CD4-positive, alpha-beta T cell (primary cell): ENCODE measurements at regions not wholly inside any gene's neighbourhood (a gene's known extent, or its start where the extent isn't known, plus 50 kb on each side); places are given as distances from the start of the nearest gene placed in this dataset.

ENCODE experiments used
- ATAC-seq: fragments of 200-7000 bp; cut with Tn5 transposase; one replicate; pipeline ENCODE4 v1.10.0; 2022; ENCODE audit warnings: mild to moderate bottlenecking; ENCODE audit not compliant: poor library complexity
- CTCF ChIA-PET: fragments of 350-600 bp; sonication (Branson Sonifier 250); formaldehyde crosslinking; loops from one replicate; lab custom pipeline; 2021; ENCODE audit warnings: antibody characterized with exemption, inconsistent platforms; lab: Charles Lee
- POLR2A ChIA-PET: fragments of 350-600 bp; sonication (Branson Sonifier 250); formaldehyde crosslinking; loops from one replicate; lab custom pipeline; 2021; ENCODE audit warnings: antibody characterized with exemption, inconsistent platforms; lab: Charles Lee
- DNase-seq, 14 experiments: peaks; one replicate each; pipeline ENCODE4 v3.0.0-alpha.2; 2013 to 2020; ENCODE audit warnings: mixed read lengths in 2 of 14
- H3K27ac ChIP-seq, 2 donors: one replicate each; pipeline versions ENCODE4 v1.5.1 to v1.7.0; 2013; ENCODE audit warnings: low read length in 2 of 2, low read depth in 1 of 2, mild to moderate bottlenecking in 1 of 2
- H3K27me3 ChIP-seq, 2 experiments: 1 replicate in 1 of 2; 2 replicates in 1 of 2; pipeline versions ENCODE4 v1.6.1 to v1.7.0; 2013; ENCODE audit warnings: low read length in 2 of 2, control low read depth in 1 of 2, mild to moderate bottlenecking in 1 of 2, moderate library complexity in 1 of 2; ENCODE audit not compliant: insufficient read depth in 2 of 2, control insufficient read depth in 1 of 2
- H3K36me3 ChIP-seq: one replicate; pipeline ENCODE4 v1.6.1; 2013; ENCODE audit warnings: low read length, control low read depth; ENCODE audit not compliant: insufficient read depth
- H3K4me1 ChIP-seq: one replicate; pipeline ENCODE4 v1.6.1; 2013; ENCODE audit warnings: low read length, control low read depth; ENCODE audit not compliant: insufficient read depth
- H3K4me3 ChIP-seq: one replicate; pipeline ENCODE4 v1.5.1; 2013; ENCODE audit warnings: mild to moderate bottlenecking, low read length, moderate library complexity
- H3K9me3 ChIP-seq, 2 experiments: 1 replicate in 1 of 2; 2 replicates in 1 of 2; pipeline versions ENCODE4 v1.6.1 to v1.7.0; 2013; ENCODE audit warnings: low read length in 2 of 2, mild to moderate bottlenecking in 2 of 2, control low read depth in 1 of 2, moderate library complexity in 1 of 2; ENCODE audit not compliant: control insufficient read depth in 1 of 2, insufficient read depth in 1 of 2
- H3K27ac Mint-ChIP-seq: one replicate; pipeline ENCODE4 v1.8.0; 2020; ENCODE audit warnings: mixed read lengths
- H3K27me3 Mint-ChIP-seq: one replicate; pipeline ENCODE4 v1.8.0; 2021; ENCODE audit warnings: mixed read lengths
- H3K36me3 Mint-ChIP-seq: one replicate; pipeline ENCODE4 v1.8.0; 2021; ENCODE audit warnings: low read depth, mixed read lengths
- H3K4me1 Mint-ChIP-seq: one replicate; pipeline ENCODE4 v1.8.0; 2021; ENCODE audit warnings: low read depth, mixed read lengths
- H3K4me3 Mint-ChIP-seq: one replicate; pipeline ENCODE4 v1.8.0; 2020; ENCODE audit warnings: mild to moderate bottlenecking, mixed read lengths
- H3K9me3 Mint-ChIP-seq: one replicate; pipeline ENCODE4 v1.8.0; 2020; ENCODE audit warnings: mixed read lengths
- intact Hi-C, 2 experiments: fragments of 100-400 bp; cut with DNase I in 1 of 2; cut with micrococcal nuclease in 1 of 2; formaldehyde crosslinking; loops; one replicate each; pipeline versions ENCODE4 v1.15.1 to v1.9.0; 2023 to 2025; cut with DNase I, micrococcal nuclease
- TF ChIP-seq, protein P1 (sequence below): fragments of 200-600 bp; IDR thresholded peaks from one replicate; pipeline ENCODE4 v1.8.0; 2022; ENCODE audit warnings: antibody characterized with exemption, mild to moderate bottlenecking

- H3K36me3 ChIP-seq, result no peaks in the 10 kb centered on the region
- POLR2A ChIA-PET, result no interaction called here
- ATAC-seq (no peak), DNase-seq (no peak)
- peaks cover 3 to 10% of the 10 kb centered on the region in 2 experiments for H3K9me3 ChIP-seq
- intact Hi-C loops, result no loop called here
- no peak overlapping the region for H3K27ac ChIP-seq
- TF ChIP-seq, protein P1, sequence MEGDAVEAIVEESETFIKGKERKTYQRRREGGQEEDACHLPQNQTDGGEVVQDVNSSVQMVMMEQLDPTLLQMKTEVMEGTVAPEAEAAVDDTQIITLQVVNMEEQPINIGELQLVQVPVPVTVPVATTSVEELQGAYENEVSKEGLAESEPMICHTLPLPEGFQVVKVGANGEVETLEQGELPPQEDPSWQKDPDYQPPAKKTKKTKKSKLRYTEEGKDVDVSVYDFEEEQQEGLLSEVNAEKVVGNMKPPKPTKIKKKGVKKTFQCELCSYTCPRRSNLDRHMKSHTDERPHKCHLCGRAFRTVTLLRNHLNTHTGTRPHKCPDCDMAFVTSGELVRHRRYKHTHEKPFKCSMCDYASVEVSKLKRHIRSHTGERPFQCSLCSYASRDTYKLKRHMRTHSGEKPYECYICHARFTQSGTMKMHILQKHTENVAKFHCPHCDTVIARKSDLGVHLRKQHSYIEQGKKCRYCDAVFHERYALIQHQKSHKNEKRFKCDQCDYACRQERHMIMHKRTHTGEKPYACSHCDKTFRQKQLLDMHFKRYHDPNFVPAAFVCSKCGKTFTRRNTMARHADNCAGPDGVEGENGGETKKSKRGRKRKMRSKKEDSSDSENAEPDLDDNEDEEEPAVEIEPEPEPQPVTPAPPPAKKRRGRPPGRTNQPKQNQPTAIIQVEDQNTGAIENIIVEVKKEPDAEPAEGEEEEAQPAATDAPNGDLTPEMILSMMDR, result no peak
- H3K27me3 ChIP-seq, result peaks cover 4 to 29% of the 10 kb centered on the region in 2 experiments
- H3K4me1 ChIP-seq, result no peaks in the 10 kb centered on the region
- Mint-ChIP-seq H3K36me3 (peaks cover 3% of the 10 kb centered on the region), H3K27me3 (peaks cover 57% of the 10 kb centered on the region), H3K4me1 (no peaks in the 10 kb centered on the region), H3K27ac (no peak overlapping the region), H3K9me3 (peaks cover 3% of the 10 kb centered on the region), H3K4me3 (no peak overlapping the region)
- CTCF ChIA-PET, result no interaction called here
- H3K4me3 ChIP-seq, result no peak overlapping the region
These were observed 147.8 kb upstream of the ZBTB40 start for GRCh38 chr1:22303816-22304215.

- Histone ChIP-seq H3K36me3 (no peaks in the 10 kb centered on the region), H3K27me3 (peaks cover 2 to 8% of the 10 kb centered on the region in 2 experiments), H3K9me3 (peaks cover 0 to 5% of the 10 kb centered on the region in 2 experiments), H3K27ac (no peak overlapping the region), H3K4me3 (no peak overlapping the region), H3K4me1 (no peaks in the 10 kb centered on the region)
- DNase-seq, result no peak
- TF ChIP-seq, protein P1, result no peak
- ChIA-PET CTCF (no interaction called here), POLR2A (no interaction called here)
- intact Hi-C loops, result no loop called here
- Mint-ChIP-seq H3K9me3 (peaks cover 3% of the 10 kb centered on the region), H3K4me3 (no peak overlapping the region), H3K27me3 (peaks cover 37% of the 10 kb centered on the region), H3K36me3 (no peaks in the 10 kb centered on the region), H3K4me1 (no peaks in the 10 kb centered on the region), H3K27ac (no peak overlapping the region)
- no peak for ATAC-seq
These were observed 142.1 kb upstream of the ZBTB40 start for GRCh38 chr1:22309572-22309971.

DNA sequence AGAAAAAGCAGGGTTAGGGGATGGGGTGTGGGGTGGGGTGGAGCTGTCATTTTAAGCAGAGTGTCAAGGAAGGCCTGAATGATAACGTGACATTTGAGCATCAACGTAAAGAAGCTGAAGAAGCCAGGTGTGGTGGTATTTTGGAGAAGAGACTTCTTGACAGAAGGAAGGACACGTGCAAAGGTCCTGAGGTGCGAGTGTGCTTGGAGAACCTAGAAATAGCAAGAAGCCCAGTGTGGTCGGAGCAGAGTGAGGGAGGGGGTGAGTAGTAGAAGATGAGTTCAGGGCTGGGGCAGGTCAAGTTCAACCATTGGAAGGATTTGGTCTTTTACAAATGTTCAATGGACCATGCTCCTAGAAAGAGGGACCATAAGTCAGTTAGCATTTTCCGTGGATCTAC, 140.2 kb upstream of the ZBTB40 start:
- TF ChIP-seq, protein P1, result no peak
- no peaks in the 10 kb centered on the region for H3K4me1 Mint-ChIP-seq
- Histone ChIP-seq H3K36me3 (no peaks in the 10 kb centered on the region), H3K4me1 (no peaks in the 10 kb centered on the region), H3K4me3 (no peak overlapping the region), H3K27ac (no peak overlapping the region), H3K27me3 (peaks cover 2 to 8% of the 10 kb centered on the region in 2 experiments), H3K9me3 (peaks cover 0 to 5% of the 10 kb centered on the region in 2 experiments)
- no peaks in the 10 kb centered on the region for H3K36me3 Mint-ChIP-seq
- intact Hi-C loops, result no loop called here
- POLR2A ChIA-PET, result no interaction called here
- no peak overlapping the region for H3K4me3 Mint-ChIP-seq
- no peak for ATAC-seq
- H3K27ac Mint-ChIP-seq, result no peak overlapping the region
- peaks cover 37% of the 10 kb centered on the region for H3K27me3 Mint-ChIP-seq
- H3K9me3 Mint-ChIP-seq, result peaks cover 3% of the 10 kb centered on the region
- no peak for DNase-seq
- CTCF ChIA-PET, result no interaction called here
